Astrocyte (in vitro differentiated cells and primary cell): ENCODE measurements at regions not wholly inside any gene's neighbourhood (a gene's known extent, or its start where the extent isn't known, plus 50 kb on each side); places are given as distances from the start of the nearest gene placed in this dataset.

ENCODE experiments used
- CTCF ChIP-seq: IDR thresholded peaks from 2 replicates; pipeline ENCODE4 v1.5.1; 2011; ENCODE audit warnings: low read depth, mild to moderate bottlenecking, inconsistent platforms, low read length, moderate library complexity; ENCODE audit not compliant: insufficient read depth
- EZH2 ChIP-seq: IDR thresholded peaks from 2 replicates; pipeline ENCODE4 v1.6.1; 2012; ENCODE audit warnings: mild to moderate bottlenecking, low read length, inconsistent platforms; ENCODE audit not compliant: insufficient read depth

GRCh38 chr18:24536834-24537233 is 76.4 kb downstream of the HRH4 start:
- TF ChIP-seq EZH2 = no peak
- TF ChIP-seq CTCF = no peak
